GM19043 (cell line): ENCODE measurements at regions not wholly inside any gene's neighbourhood (a gene's known extent, or its start where the extent isn't known, plus 50 kb on each side); places are given as distances from the start of the nearest gene placed in this dataset.

ENCODE experiments used
- ATAC-seq: cut with Tn5 transposase; IDR thresholded peaks from one replicate; pipeline ENCODE4 v1.9.1; 2021; ENCODE audit warnings: low read depth; ENCODE audit not compliant: unreplicated experiment

GRCh38 chr6:138004430-138005287 is 102.6 kb downstream of the PERP start:
- no peak for ATAC-seq

DNA sequence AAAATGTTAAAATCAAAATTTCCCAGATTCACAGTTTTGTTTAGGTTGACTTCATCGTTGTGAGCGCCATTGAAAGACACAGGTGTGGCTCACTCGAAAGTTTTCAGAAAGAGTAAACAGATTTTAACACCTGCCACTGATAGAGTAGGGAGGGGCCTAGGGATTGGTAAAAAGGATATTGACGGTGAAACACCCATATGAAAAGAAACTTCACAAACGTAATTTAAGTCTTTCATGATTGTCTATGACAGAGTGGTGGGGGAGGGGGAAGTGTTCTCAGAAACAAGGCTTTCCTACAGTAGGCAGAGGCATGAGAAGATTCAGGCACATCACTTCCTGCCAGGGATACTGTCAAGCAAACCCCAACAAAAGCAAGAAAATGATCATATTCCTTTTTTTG is 101.4 kb downstream of the PERP start:
- no peak for ATAC-seq

- ATAC-seq, result no peak
Observed at GRCh38 chr6:138007014-138007472, 100.2 kb downstream of the PERP start.

GRCh38 chr6:138008791-138009190 is 98.4 kb downstream of the PERP start:
- ATAC-seq, result no peak

GRCh38 chr6:138011413-138011812 is 95.8 kb downstream of the PERP start:
- no peak for ATAC-seq

DNA sequence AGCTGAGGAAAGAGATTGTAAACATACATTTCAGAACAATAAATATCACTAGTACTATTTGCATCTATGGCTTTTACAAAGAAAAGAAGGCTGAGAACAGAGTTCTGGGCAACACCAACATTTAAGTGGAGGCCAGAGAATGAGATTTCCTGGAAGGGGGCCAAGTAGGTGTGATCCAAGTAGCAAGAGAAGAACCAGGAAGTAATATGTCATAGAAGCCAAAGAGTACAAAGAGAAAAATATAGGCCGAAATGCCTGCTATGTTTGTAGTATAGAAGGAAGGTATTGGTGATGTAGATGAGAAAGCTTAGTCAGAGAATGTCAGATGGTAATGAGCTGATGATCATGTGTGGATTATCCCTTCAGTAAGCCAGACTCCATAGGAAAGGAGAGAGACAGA is 94.5 kb downstream of the PERP start:
- ATAC-seq, result no peak

GRCh38 chr6:138013959-138014358 is 93.3 kb downstream of the PERP start:
- ATAC-seq, result no peak

- ATAC-seq, result no peak
Observed at GRCh38 chr6:138017166-138017757, 90.0 kb downstream of the PERP start.

GRCh38 chr6:138018297-138018696 is 88.9 kb downstream of the PERP start:
- no peak for ATAC-seq

GRCh38 chr6:138025528-138025978 is 81.7 kb downstream of the PERP start:
- ATAC-seq, result no peak

DNA sequence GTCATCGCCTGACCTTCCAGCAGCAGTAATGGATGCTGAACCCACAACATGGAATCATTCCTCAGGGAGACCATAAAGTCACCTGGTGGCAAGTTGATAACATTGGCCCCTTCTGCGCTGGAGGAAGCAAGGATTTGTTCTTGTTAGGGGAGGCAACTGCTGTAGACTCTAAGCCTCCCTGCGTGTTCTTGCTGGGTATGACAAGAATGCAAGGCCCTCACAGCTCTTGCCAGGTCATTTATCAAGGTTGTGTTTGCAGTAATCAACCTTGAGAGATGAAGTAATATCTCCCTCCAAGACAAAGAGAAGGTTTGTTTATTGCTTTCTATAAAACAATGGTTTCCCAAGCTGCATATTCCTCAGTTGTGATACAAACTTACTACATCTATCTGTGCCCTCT is 80.9 kb downstream of the PERP start:
- ATAC-seq, result no peak

DNA sequence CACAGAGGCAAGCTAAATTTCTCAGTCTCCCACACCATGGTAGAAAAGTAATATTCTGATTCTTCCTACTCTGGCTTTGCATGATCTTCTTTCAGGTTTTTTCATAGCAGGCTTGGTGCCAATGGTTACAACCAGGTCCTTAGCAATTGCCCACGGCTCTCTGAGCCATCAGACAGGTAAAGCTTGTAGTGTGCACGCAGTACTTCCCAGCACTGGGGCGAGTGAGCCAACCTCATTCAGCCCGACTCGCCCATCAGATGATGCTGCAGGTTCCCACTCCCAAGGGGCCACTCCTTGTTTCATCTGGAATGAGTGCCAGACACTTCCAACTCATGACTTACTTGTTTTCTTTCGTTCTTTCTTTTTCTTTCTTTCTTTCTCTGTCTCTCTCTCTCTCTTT is 78.3 kb downstream of the PERP start:
- no peak for ATAC-seq

DNA sequence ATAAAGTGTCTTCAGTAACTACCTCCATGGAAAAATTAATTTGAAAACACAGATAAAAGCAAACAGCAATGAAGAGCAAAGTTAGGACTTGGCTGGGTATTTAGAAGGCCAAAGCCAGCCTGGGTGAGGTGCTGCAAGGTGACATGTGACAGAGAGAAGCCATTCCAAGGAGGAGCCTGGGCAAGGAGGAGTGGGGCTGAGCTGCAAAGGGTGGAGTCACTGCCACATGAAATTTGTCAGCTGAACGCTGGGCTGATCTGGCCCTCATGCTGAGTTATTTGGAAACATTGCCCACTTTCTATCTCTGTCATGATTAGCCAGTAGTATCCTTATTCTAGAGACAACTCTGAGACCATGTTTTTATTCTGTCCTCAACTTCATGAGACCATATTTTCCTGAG is 76.3 kb downstream of the PERP start:
- ATAC-seq, result no peak

DNA sequence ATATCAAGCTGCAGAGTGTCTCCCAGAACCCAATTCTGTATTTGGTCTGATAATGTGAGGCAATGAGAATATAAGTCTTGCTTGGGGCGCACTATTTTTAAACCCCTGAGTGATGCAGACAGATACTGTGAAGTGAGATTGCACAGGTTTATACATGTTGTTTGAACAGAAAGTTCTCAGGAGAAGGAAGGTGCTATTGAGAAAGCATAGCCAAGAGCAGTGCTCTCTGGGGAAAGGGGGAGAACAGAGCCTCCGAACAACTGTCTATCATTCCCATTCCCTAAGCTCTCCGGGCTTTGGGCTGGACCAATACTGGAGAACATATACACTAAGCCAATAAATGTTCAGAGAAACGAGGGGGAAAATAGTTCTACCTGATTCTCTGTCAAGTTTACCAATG is 75.8 kb downstream of the PERP start:
- ATAC-seq, result no peak

DNA sequence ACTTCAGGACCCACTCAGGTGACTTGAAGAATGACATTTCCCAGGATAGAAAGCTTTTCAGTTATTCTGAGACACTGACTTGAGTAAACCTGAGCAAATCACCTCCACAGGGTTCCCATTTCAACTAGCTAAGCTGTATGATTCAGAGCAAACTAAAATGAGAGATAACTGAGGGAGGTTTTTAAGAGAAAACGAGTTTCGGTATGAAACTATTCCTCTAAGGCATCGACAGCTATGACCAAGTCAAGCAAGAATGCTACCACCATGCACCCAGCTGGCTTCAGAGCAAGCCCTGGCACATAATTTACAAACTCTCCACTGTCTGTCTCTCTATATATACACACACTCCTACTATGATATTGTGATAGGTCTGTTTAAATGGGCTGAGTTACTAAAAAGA is 75.4 kb downstream of the PERP start:
- no peak for ATAC-seq

DNA sequence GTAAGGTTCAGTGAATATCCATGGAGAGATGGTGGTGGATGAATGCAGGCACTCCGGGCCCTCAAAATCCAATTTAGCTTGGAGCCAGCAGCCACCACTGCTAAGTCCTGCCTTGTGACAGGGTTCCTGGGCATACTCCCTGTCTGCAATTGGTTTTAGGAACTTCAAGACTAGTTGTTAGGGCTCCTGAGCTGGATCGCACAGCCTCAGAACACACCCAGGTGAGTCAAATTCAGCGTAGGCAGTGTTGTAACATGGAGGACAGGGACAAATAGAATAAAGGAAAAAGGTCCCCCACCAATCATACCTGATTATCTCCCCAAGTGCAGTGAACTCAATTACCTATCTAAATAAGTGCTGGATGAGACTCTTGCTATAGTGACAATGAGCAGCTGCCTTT is 74.6 kb downstream of the PERP start:
- no peak for ATAC-seq

DNA sequence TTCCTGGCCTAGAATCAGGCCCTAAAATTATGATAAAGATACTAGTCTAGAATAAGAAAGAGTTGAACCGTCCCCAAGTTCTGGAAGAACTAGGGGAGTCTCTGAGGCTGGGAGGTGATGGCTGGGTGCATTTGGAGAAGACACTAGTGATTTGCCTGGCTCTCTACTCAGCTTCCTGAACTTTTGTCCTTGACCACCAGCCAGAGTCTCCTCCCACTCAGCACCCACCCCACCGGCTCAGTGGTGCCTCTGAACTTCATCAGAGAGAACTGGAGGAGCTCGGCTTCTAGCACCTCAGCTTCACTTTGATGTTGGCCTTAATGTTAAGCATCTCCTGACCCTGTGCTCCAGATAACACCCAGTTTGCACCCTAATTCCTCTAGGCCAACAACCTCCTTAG is 73.0 kb downstream of the PERP start:
- no peak for ATAC-seq

- no peak for ATAC-seq
Observed at GRCh38 chr6:138035070-138035469, 72.1 kb downstream of the PERP start.

DNA sequence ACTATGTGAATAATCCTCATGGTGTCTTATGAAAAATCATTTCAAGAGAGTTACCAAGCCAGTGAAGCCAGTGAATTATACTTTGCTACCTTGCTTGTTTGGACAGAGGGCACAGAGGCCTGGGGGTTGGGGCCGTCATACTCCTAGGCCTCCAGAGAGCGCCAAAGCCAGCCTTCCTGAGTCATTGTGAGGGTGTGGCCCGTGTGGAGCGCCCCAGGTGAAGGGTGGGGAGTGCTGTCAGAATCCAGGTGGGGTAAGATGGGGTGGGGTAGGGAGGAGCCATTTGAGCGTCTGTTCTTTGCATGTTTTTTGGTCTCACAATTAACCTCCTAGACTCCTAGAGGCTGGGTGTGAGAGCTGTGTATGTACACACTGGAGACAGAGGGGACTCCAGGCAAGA is 71.1 kb downstream of the PERP start:
- no peak for ATAC-seq

DNA sequence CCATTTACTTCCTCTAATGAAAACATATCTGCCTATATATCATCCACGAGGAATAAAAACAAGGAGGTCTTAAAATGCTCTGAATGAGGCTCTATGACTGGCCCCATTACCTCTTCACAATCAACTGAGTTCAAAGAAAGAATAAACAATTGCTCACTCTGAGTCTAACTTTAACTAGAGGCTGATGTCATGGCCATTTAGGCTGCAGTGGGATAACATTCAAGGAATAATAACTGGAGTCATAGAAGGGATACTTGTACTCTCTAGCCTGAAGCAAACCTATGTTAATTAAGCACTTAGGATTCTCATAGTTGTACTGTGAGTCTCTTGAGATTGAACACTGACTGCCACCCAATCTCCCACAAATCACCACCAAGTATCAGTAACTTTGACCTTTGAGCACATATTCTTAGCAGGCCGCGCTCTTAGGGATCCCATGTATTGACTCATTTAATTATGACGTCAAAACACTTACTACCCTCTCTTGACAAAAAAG is 70.2 kb downstream of the PERP start:
- ATAC-seq, result no peak

- ATAC-seq, result no peak
Observed at GRCh38 chr6:138038142-138038870, 68.9 kb downstream of the PERP start.
